GM12875 (cell line): ENCODE measurements at regions not wholly inside any gene's neighbourhood (a gene's known extent, or its start where the extent isn't known, plus 50 kb on each side); places are given as distances from the start of the nearest gene placed in this dataset.

Experiments
- H3K4me3 ChIP-seq: one replicate; pipeline ENCODE4 v1.5.1; 2011; ENCODE audit warnings: low read depth, low read length, control low read depth
- TF ChIP-seq, protein P1 (sequence below): IDR thresholded peaks from 2 replicates; pipeline ENCODE4 v1.5.1; 2011; ENCODE audit warnings: low read depth, mild to moderate bottlenecking, control low read depth, inconsistent platforms, low read length, moderate library complexity, borderline replicate concordance; ENCODE audit not compliant: insufficient read depth

DNA sequence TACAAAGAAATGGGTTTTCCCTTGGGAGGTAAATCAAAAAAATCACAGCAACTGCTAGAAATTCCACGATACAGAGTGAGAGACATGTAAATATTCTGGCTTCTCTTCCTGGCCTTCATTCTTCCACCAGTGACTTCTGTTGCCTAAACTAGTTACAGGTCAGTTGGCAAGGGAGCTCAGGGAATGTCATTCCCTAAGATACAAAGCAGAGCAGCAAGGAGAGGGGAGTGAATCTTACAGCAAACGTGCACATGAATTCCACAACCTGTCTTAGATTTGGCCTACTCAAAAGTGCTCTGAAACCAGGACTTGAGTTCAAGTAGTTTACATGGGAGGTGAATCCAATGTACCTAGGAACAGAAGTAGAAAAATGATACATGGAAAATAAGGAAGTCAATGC lies 445.3 kb upstream of the LRRC7 start:
- TF ChIP-seq, protein P1, sequence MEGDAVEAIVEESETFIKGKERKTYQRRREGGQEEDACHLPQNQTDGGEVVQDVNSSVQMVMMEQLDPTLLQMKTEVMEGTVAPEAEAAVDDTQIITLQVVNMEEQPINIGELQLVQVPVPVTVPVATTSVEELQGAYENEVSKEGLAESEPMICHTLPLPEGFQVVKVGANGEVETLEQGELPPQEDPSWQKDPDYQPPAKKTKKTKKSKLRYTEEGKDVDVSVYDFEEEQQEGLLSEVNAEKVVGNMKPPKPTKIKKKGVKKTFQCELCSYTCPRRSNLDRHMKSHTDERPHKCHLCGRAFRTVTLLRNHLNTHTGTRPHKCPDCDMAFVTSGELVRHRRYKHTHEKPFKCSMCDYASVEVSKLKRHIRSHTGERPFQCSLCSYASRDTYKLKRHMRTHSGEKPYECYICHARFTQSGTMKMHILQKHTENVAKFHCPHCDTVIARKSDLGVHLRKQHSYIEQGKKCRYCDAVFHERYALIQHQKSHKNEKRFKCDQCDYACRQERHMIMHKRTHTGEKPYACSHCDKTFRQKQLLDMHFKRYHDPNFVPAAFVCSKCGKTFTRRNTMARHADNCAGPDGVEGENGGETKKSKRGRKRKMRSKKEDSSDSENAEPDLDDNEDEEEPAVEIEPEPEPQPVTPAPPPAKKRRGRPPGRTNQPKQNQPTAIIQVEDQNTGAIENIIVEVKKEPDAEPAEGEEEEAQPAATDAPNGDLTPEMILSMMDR = no peak
- H3K4me3 ChIP-seq = no peak overlapping the region

DNA sequence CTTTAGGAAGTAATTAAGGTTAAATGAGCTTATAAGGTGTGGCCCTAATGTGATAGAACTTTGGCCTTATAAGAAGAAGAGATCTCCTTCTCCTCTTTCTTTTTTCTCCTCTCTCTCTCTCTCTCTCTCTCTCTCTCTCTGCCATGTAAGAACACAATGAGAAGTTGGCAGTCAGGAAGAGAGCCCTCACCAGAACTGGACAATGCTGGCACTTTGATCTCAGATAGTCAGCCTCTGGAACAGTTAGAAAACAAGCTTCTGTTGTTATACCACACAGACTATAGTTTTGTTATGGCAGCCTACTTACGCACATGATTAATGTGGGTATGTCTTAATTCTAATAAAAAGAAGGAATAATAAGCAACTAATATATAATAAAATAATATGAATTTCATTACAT lies 444.2 kb upstream of the LRRC7 start:
- H3K4me3 ChIP-seq = no peak overlapping the region
- TF ChIP-seq, protein P1 = no peak

DNA sequence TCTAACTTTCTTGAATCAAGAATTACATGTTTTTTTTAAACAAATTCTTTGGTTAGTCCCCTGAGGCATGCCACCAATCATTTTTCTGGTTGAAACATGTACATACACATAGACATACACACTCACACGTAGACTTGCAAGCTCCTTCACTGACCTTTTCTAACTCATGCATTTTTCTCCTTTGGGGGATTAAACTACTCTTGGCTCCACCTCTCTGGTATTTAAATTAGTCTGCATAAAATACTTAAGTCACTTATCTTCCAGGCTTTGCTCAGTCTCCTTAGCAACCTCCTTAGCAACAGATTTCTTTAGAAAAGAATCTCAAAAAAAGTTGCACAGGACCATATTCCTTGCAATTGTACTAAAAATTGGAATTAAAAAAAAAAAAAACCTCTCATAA lies 440.9 kb upstream of the LRRC7 start:
- no peak overlapping the region for H3K4me3 ChIP-seq
- TF ChIP-seq, protein P1 = no peak

DNA sequence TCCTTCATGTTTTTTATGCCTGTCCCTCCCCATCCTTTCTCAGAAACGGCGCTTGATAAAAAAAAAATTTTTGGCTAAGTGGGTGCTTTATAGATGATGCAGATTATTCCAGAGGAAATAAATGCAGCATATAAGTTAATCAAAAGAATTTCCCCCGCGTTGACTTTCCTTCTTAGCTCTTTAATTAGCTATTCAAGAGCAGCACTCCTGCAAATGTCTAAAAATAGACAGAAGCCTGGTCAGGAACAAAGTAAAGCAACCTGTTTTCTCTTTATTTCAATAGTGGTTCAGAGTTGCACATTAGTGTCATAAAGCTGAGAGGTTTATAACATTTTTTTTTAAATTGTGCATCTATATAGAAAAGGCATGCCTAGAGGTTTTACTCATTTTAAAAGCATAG lies 439.5 kb upstream of the LRRC7 start:
- no peak overlapping the region for H3K4me3 ChIP-seq
- TF ChIP-seq, protein P1 = no peak

DNA sequence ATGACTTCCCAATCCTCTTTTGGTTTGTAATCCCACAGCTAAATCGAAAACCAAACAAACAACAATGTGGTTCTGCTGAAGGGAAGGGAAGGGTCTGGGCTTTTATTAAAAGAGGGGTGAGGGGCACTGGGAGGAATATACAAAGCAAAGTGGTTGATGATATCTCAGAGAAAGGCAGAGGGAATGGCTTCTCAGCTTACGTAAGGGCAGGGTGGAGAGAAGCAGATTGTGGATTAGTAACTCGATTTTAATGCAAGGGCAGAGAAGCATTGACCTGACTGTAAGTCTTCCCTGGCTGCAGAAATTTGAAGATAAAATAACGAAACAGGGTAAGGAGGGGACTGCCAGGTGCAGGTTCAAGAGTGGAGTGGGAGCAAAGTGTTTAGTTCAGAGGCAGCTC lies 438.2 kb upstream of the LRRC7 start:
- TF ChIP-seq, protein P1 = no peak
- H3K4me3 ChIP-seq = no peak overlapping the region

DNA sequence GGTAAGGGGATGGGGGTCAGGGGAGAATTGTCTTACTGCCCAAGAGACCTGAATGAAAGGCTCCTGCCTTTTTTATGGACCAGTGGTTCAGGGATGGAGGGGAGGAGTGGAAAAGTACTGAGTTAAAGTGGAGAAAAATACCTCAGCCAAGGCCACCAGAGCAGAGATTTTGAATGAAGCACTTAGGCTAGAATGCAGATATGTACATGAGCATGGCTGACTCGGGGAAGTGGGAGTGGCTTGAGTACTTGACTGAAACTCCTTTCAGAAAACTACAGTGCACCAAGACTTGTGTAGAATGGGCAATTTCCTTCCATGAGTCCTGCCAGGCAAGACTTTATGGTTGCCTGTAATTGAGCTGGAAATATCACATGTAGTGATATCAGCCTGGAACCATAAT lies 429.6 kb upstream of the LRRC7 start:
- TF ChIP-seq, protein P1 = no peak
- no peak overlapping the region for H3K4me3 ChIP-seq

DNA sequence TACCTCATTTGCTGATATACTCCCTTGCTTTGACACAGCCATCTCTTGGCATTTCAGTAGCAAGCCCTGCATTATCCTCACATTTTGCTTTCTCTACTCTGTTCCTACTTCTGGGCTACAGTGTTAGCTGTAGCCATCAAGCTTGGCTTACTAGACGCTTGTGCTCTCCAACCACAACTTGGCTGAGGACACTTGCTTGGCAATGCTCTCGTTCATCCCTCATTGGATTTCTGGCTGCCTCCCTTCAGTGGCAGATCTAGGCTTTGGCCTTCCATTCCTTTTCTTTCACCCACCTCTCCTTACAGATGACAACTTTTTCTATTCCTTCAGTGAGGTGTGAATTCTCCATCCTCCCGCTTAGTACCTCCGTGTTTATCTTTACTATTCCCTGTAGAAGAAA lies 428.7 kb upstream of the LRRC7 start:
- H3K4me3 ChIP-seq = no peak overlapping the region
- TF ChIP-seq, protein P1 = no peak
